ENCODE measurements at regions not wholly inside any gene's neighbourhood (a gene's known extent, or its start where the extent isn't known, plus 50 kb on each side); places are given as distances from the start of the nearest gene placed in this dataset.

- in situ Hi-C loops (cut with MboI; ENCODE audit: low sequenced_read_pairs) = no loop called here
Observed at GRCh38 chr21:23712166-23712565, 1895.1 kb downstream of the MRPL39 start.

GRCh38 chr21:23706431-23706830 is 1900.8 kb downstream of the MRPL39 start:
- in situ Hi-C loops (cut with MboI; ENCODE audit: low sequenced_read_pairs) = no loop called here

- in situ Hi-C loops (cut with MboI; ENCODE audit: low sequenced_read_pairs) = no loop called here
Observed at GRCh38 chr21:23699402-23699801, 1907.9 kb downstream of the MRPL39 start.

DNA sequence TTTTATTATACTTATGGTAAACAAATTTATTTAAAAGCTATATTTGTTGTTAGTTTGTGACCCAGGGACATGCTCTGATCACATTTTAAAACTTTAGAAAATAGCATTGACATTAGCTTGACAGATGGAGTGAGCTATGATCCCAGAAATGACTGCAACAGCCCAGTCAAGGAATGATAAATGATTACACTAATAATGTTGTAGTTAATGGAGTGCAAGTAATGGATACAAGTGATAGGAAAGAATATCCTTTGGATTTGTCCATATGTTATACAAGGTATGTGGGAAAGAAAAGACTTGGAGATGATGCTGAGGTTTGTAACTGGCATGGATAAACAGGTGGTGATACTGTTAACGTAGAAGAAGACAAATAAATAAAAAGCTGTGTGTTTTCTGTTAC is 1908.7 kb downstream of the MRPL39 start:
- in situ Hi-C loops (cut with MboI; ENCODE audit: low sequenced_read_pairs) = no loop called here

DNA sequence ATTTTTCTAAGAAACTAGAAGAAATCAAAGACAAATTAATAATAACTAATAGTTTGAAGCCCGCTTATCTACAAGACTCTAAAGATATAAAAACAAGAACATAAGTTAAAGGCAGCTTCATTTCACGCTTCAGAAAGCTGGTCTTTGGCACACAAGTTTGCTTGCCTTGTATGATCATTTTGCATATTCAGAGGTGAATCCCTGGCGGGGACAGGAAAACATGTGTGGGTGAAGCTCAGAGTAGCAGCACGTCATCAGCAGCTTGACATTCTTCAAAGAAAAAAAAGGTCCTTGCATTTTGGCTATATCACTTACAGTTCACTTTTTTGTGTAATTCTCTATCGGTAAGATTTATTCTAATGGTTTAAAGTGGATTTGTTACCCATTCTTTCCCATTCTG is 1911.8 kb downstream of the MRPL39 start:
- in situ Hi-C loops (cut with MboI; ENCODE audit: low sequenced_read_pairs) = no loop called here

GRCh38 chr21:23694390-23694789 is 1912.9 kb downstream of the MRPL39 start:
- in situ Hi-C loops (cut with MboI; ENCODE audit: low sequenced_read_pairs) = no loop called here

GRCh38 chr21:23690316-23690715 is 1917.0 kb downstream of the MRPL39 start:
- in situ Hi-C loops (cut with MboI; ENCODE audit: low sequenced_read_pairs) = no loop called here

DNA sequence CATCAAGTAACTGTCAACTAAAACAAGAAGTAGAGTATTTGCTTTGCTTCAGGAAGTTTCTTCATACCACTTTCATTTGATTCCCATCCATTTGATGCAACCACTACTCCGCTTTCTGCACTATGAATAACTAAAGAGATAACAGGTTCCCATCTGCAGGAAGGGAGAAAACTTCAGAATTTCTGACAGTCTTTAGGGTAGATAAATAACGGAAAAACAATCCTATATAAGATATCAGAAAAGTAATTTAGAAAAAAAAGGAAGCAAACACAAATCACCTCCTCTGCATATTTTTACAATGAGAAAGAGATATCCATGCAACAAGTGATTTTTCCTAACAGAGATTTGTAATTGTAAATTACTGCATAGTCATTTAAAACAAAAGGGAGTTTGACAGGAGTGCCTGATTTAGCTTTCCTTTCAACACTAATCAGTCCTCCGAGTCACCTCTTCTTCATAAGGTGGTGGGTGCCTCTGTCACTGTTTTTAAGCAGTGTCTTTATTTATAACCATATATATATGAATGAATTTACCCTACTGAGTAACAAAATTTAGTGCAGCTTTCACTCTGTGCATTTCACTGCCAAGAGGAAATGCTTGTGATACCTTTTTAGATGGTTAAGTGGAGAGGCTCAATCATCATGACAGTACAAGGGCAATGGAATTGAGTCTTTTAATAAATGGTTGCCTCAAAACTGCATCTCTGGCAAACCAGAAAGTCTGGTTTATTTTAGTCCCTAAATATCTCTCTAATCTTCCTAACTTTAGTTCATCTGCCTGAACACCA is 1920.4 kb downstream of the MRPL39 start:
- in situ Hi-C loops (cut with MboI; ENCODE audit: low sequenced_read_pairs) = no loop called here

- in situ Hi-C loops (cut with MboI; ENCODE audit: low sequenced_read_pairs) = no loop called here
Observed at GRCh38 chr21:23684431-23684830, 1922.8 kb downstream of the MRPL39 start.

DNA sequence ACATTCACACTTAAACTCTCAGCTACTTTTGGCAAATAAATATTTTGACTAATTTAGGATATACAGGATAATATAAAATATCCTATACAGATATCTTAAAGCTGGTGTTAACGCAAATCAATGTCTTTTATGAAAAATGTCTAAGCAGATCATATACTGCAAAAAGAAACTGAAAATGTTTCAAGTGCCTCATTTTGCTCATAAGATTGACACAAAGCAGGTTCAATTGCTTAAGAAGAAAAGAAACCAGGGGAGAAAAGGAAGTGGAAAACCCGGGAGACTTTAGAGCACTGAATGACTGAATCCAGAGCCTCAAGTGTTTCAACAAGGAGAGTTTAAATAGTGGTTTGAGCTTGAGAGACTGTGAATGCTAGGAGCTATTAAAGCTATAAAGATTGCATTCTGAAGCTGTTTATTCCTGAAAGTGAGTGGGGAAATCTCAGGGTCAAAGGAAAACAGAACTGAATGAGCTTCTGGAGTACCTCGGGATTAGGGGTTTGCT is 1943.0 kb downstream of the MRPL39 start:
- in situ Hi-C loops (cut with MboI; ENCODE audit: low sequenced_read_pairs) = no loop called here

DNA sequence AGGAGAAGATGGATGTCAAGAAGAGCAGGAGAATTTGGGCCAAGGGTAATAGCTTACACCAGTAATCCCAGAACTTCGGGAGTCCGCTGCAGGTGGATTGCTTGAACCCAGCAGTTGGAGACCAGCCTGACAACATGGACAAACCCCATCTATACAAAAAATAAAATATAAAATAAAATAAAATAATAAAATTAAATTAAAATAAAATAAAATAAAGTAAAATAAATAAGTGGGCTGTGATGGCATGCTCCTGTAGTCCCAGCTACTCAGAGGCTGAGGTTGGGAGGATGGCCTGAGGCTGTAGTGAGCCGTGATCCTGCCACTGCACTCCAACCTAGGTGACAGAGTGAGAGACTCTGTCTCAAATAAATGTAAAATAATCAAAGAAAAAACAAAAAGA is 1946.7 kb downstream of the MRPL39 start:
- in situ Hi-C loops (cut with MboI; ENCODE audit: low sequenced_read_pairs) = no loop called here

GRCh38 chr21:23644768-23645167 is 1962.5 kb downstream of the MRPL39 start:
- in situ Hi-C loops (cut with MboI; ENCODE audit: low sequenced_read_pairs) = no loop called here

GRCh38 chr21:23639721-23640120 is 1967.6 kb downstream of the MRPL39 start:
- in situ Hi-C loops (cut with MboI; ENCODE audit: low sequenced_read_pairs) = no loop called here

- in situ Hi-C loops (cut with MboI; ENCODE audit: low sequenced_read_pairs) = no loop called here
Observed at GRCh38 chr21:23638131-23638695, 1969.1 kb downstream of the MRPL39 start.

GRCh38 chr21:23633447-23633940 is 1973.8 kb downstream of the MRPL39 start:
- in situ Hi-C loops (cut with MboI; ENCODE audit: low sequenced_read_pairs) = no loop called here

- in situ Hi-C loops (cut with MboI; ENCODE audit: low sequenced_read_pairs) = no loop called here
Observed at GRCh38 chr21:23624281-23624680, 1983.0 kb downstream of the MRPL39 start.

DNA sequence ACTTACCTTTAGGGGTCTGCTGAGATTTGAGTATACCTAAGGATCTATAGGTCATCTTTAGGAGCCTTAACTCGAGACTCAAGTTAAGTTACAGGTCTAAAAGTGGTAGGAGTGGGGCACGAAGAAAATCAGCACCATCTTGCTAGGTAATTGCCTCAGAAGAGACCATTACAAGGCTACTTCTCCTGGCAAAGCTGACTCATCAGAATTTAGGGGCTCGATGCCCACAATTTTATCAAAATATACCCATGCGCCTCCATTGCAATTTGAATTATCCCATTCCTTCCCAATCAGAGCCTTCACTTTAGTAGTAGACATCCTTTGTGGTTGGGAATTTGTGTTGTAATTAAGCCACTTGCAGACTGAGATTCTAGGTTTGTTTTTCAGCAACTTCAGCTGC is 1994.3 kb downstream of the MRPL39 start:
- in situ Hi-C loops (cut with MboI; ENCODE audit: low sequenced_read_pairs) = no loop called here

GRCh38 chr21:23612210-23612609 is 1995.1 kb downstream of the MRPL39 start:
- in situ Hi-C loops (cut with MboI; ENCODE audit: low sequenced_read_pairs) = no loop called here

DNA sequence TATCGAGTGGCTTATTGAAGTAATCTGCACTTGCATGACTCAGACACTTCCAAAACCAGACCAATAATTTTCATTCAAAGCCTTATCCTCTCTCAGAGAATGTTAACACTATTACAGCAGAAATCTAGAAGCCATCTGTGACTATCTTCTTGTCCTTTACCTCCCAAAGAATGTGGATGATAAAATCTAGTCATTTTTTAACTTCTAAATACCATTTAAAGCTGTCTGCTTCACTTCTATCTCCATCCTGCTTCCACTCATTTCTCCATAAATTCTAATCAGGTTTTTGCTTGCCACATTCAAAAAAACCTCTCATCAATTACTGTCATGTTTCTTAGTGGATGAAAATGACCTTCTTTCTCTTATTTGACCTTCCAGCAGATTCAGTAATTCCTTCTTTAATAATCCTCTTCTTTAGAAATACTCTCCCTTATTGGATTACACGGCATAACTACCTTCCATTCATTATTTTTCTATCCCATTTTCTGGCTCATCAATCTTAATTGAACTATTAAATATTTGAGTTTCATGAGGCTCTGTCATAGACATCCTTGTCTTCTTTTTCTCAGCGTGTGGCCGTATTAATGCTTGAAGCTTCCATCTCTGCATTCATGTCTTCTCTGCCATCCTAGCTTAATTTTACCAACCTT is 1999.4 kb downstream of the MRPL39 start:
- in situ Hi-C loops (cut with MboI; ENCODE audit: low sequenced_read_pairs) = no loop called here

DNA sequence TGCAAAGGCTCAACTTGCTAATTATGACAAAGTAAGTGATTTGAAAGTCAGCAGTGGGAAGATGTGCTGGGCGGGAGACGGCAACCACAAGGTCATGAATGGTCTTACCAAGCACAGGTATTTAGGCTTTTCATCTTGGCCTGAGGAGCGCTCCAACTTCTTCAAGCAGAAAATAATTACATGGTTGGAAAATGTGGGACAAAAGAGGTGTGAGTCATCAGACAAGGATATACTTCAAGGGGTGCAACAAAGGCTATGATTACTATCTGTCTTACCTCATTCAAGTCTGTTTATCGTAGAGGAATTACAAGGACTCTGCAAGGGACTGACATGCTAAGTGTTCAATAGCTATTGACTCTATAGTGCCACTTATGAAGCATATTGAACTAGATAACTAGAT is 2005.7 kb downstream of the MRPL39 start:
- in situ Hi-C loops (cut with MboI; ENCODE audit: low sequenced_read_pairs) = no loop called here

DNA sequence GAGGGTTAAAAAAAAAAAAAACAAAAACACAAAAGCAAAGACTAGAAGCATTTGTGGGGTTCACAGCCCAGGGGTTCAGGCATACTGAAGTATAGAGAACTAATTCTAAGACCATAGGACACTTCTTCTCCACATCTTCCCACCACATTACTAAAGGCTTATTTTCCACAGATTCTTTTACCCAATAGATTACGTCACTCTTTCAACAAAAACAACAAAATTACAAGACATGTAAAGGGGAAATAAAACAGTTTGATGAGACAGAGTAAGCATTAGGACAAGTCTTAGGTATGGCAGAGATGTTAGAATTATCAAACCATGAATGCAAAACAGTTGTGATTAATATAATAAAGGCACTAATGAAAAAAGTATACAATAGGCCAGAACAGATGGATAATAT is 2013.7 kb downstream of the MRPL39 start:
- in situ Hi-C loops (cut with MboI; ENCODE audit: low sequenced_read_pairs) = no loop called here

- in situ Hi-C loops (cut with MboI; ENCODE audit: low sequenced_read_pairs) = no loop called here
Observed at GRCh38 chr21:23585419-23585818, 2021.9 kb downstream of the MRPL39 start.

All from HL-60/S4 treated with phorbol 12-myristate 13-acetate at 8.2 ng/mL for 4 days and 3 days (cell line).